ENCODE measurements at regions not wholly inside any gene's neighbourhood (a gene's known extent, or its start where the extent isn't known, plus 50 kb on each side); places are given as distances from the start of the nearest gene placed in this dataset.

DNA sequence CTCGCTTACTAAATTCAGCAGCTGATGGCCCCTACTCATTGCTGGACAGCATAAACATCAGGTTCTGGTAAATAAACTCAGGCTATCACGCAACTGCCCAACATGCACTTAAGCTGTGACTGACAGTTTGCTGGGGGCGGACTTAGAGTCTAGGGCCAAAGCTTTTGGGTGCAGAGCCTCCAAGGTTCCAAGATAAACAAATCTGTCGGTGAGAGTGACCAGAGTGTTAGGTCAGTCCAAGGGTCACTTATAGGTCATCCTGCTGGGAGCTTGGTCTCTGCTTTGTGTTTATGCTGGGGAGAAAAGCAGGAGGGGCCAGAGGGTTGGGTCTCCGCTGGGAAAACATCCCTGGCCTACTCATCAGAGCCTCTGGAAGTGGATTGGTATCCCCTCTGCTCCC, 188.6 kb upstream of the GATA6 start (continued):
- TF ChIP-seq, protein P1, sequence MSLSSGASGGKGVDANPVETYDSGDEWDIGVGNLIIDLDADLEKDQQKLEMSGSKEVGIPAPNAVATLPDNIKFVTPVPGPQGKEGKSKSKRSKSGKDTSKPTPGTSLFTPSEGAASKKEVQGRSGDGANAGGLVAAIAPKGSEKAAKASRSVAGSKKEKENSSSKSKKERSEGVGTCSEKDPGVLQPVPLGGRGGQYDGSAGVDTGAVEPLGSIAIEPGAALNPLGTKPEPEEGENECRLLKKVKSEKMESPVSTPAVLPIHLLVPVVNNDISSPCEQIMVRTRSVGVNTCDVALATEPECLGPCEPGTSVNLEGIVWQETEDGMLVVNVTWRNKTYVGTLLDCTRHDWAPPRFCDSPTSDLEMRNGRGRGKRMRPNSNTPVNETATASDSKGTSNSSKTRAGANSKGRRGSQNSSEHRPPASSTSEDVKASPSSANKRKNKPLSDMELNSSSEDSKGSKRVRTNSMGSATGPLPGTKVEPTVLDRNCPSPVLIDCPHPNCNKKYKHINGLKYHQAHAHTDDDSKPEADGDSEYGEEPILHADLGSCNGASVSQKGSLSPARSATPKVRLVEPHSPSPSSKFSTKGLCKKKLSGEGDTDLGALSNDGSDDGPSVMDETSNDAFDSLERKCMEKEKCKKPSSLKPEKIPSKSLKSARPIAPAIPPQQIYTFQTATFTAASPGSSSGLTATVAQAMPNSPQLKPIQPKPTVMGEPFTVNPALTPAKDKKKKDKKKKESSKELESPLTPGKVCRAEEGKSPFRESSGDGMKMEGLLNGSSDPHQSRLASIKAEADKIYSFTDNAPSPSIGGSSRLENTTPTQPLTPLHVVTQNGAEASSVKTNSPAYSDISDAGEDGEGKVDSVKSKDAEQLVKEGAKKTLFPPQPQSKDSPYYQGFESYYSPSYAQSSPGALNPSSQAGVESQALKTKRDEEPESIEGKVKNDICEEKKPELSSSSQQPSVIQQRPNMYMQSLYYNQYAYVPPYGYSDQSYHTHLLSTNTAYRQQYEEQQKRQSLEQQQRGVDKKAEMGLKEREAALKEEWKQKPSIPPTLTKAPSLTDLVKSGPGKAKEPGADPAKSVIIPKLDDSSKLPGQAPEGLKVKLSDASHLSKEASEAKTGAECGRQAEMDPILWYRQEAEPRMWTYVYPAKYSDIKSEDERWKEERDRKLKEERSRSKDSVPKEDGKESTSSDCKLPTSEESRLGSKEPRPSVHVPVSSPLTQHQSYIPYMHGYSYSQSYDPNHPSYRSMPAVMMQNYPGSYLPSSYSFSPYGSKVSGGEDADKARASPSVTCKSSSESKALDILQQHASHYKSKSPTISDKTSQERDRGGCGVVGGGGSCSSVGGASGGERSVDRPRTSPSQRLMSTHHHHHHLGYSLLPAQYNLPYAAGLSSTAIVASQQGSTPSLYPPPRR (CRISPR knock-in tag; IDR thresholded peaks at IDR 0.05; ENCODE audit: borderline replicate concordance): peak; percentile 89
- no peak for TF ChIP-seq SOX13 (IDR thresholded peaks at IDR 0.05)
- peak in 1 of 2 experiments; percentile 91; a peak in 2 of 4 replicates for TF ChIP-seq SOX13 (CRISPR knock-in tag; conservative IDR thresholded peaks at IDR 0.05 in 1 of 2, IDR thresholded peaks at IDR 0.05 in 1 of 2)
- peak; percentile 74; the same call in 1 of the 2 replicates for TF ChIP-seq KDM1A (CRISPR knock-in tag; IDR thresholded peaks at IDR 0.05)
- TF ChIP-seq RFXAP (CRISPR knock-in tag; IDR thresholded peaks at IDR 0.05; ENCODE audit: borderline replicate concordance): no peak
- TF ChIP-seq, protein P2, sequence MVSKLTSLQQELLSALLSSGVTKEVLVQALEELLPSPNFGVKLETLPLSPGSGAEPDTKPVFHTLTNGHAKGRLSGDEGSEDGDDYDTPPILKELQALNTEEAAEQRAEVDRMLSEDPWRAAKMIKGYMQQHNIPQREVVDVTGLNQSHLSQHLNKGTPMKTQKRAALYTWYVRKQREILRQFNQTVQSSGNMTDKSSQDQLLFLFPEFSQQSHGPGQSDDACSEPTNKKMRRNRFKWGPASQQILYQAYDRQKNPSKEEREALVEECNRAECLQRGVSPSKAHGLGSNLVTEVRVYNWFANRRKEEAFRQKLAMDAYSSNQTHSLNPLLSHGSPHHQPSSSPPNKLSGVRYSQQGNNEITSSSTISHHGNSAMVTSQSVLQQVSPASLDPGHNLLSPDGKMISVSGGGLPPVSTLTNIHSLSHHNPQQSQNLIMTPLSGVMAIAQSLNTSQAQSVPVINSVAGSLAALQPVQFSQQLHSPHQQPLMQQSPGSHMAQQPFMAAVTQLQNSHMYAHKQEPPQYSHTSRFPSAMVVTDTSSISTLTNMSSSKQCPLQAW (CRISPR knock-in tag; IDR thresholded peaks at IDR 0.05): peak; percentile 81
- no peak for TF ChIP-seq ZNF225 (CRISPR knock-in tag; IDR thresholded peaks at IDR 0.05)
- no peak for TF ChIP-seq ZNF343 (CRISPR knock-in tag; IDR thresholded peaks at IDR 0.05)
- TF ChIP-seq FOXK1 (CRISPR knock-in tag; IDR thresholded peaks at IDR 0.05; ENCODE audit: borderline replicate concordance, low read depth): peak; percentile 85; the same call in 1 of the 2 replicates
- no peak for TF ChIP-seq HNRNPLL (IDR thresholded peaks at IDR 0.05; ENCODE audit: low read depth, low read length, poor library complexity, severe bottlenecking)
- TF ChIP-seq ZNF263 (CRISPR knock-in tag; IDR thresholded peaks at IDR 0.05): no peak
- peak; percentile 79 for TF ChIP-seq KDM6A (CRISPR knock-in tag; IDR thresholded peaks at IDR 0.05; ENCODE audit: low read depth)
- no peak for TF ChIP-seq MEF2D (CRISPR knock-in tag; IDR thresholded peaks at IDR 0.05)
- peak; percentile 67; the same call in 1 of the 2 replicates for TF ChIP-seq ZNF331 (CRISPR knock-in tag; IDR thresholded peaks at IDR 0.05)
- no peak for TF ChIP-seq ZBTB38 (CRISPR knock-in tag; IDR thresholded peaks at IDR 0.05)
- peak; percentile 68 for TF ChIP-seq ERF (CRISPR knock-in tag; IDR thresholded peaks at IDR 0.05)
- TF ChIP-seq ESRRA (CRISPR knock-in tag; IDR thresholded peaks at IDR 0.05; ENCODE audit: low read depth): peak; percentile 95
- TF ChIP-seq MED8 (CRISPR knock-in tag; IDR thresholded peaks at IDR 0.05; ENCODE audit: insufficient replicate concordance): no peak
- peak; percentile 60 for TF ChIP-seq TBL1XR1 (IDR thresholded peaks at IDR 0.05; ENCODE audit: borderline replicate concordance, low read length, partially characterized antibody)
- TF ChIP-seq, protein P3, sequence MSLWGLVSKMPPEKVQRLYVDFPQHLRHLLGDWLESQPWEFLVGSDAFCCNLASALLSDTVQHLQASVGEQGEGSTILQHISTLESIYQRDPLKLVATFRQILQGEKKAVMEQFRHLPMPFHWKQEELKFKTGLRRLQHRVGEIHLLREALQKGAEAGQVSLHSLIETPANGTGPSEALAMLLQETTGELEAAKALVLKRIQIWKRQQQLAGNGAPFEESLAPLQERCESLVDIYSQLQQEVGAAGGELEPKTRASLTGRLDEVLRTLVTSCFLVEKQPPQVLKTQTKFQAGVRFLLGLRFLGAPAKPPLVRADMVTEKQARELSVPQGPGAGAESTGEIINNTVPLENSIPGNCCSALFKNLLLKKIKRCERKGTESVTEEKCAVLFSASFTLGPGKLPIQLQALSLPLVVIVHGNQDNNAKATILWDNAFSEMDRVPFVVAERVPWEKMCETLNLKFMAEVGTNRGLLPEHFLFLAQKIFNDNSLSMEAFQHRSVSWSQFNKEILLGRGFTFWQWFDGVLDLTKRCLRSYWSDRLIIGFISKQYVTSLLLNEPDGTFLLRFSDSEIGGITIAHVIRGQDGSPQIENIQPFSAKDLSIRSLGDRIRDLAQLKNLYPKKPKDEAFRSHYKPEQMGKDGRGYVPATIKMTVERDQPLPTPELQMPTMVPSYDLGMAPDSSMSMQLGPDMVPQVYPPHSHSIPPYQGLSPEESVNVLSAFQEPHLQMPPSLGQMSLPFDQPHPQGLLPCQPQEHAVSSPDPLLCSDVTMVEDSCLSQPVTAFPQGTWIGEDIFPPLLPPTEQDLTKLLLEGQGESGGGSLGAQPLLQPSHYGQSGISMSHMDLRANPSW (CRISPR knock-in tag; IDR thresholded peaks at IDR 0.05; ENCODE audit: borderline replicate concordance): no peak
